Islet precursor cell (in vitro differentiated cells): ENCODE measurements at regions not wholly inside any gene's neighbourhood (a gene's known extent, or its start where the extent isn't known, plus 50 kb on each side); places are given as distances from the start of the nearest gene placed in this dataset.
"Not testable (repeated sequence)": the region's sequence is repeated elsewhere in the genome, so short reads cannot be mapped to it uniquely, and the experiment has no call there.

Experiments used
- DNase-seq: peaks from one replicate; pipeline ENCODE4 v3.0.0-alpha.2; 2018

DNA sequence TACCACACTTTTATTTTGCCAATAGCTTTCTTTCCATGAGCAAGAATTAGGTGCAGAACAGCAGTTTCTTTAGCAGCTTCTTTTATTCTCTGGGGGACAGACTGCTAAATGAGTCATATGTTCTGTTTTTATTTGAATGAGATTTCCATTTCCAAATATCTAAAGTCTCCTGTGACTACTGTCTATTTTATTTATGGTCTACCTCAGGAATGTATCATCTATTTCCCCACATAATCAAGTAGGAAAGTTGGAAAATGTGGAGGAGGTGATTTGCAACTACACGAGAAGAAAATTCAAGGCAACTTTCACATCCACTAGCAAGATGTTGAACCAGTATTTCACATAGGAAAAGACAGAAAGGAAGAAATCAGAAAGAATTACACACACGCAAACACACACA lies 139.9 kb upstream of the MEX3C start:
- no peak for DNase-seq

GRCh38 chr18:51339856-51340255 lies 142.4 kb upstream of the MEX3C start:
- no peak for DNase-seq

DNA sequence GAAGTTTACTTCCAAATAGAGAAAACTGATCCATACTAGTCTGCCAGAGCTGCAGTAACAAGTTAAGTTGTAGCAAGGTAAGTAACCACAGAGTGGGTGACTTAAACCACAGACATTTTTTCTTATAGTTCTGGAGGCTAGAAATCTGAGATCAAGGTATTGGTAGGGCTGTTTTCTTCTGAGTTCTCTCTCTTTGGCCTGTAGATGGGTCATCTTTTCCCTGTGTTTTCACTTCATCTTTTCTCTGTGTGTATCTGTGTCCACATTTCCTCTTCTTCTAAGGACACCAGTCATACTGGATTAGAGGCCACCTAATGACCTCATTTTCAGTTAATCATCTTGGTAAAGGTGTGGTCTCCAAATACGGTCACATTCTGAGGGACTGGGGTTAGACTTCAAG lies 142.9 kb upstream of the MEX3C start:
- no peak for DNase-seq

DNA sequence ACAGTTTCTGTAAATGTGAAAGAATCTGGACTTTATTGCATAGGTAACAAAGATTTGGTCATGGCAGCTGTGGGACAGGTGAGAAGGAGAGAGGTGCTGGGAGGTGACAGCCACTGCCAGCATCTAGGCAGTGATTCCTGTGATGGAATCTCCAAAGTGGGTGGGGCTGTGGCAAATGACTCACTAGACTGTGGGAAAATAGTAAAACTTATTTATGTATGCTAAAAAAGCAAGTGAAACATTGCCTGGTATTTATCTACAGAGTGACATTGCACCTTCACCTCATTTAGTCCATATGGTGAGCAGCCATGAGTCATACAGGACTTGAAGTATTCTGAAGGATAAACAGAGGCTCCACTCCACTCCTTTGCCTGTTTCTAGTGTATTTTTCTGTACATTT lies 145.3 kb upstream of the MEX3C start:
- DNase-seq = no peak

- no peak for DNase-seq
These were observed 148.4 kb upstream of the MEX3C start for GRCh38 chr18:51345848-51346391.

DNA sequence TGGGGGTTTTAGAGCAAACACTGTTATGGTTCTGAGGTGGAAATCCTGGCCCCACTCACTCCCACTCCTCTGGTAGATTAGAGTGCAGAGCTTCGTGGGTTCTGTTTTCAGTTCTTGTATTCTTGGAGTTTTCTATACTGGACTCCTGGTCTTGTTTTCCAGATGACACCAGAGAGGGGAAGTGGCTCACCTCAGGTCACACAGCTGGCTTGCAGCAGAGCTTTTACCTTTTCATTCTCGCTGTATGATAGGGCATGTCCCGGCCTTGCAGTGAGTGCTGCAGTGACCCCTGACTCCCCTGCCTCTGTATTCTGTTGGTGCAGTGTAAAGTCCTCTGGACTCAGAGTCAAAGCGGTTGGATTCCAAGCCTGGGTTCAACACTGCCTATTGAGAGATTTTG lies 148.9 kb upstream of the MEX3C start:
- DNase-seq = no peak

DNA sequence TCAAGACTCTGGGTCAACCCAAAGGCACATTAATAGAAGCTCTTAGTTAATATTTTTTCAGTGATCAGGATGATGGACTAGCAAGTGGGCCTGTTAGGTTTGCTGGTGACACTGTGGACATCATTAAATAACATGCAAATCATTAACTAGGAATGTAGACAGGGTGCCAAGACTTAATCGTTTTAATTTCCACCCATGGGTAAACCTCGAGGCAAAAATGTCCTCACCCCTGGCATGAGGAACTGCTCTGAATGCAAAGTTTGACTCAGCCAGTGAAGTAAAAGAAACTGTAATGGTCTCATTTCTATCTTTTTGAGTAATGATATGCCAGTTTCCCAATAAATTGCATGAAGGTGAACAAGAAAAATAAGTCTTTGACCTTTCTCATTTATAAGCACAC lies 152.6 kb upstream of the MEX3C start:
- DNase-seq = no peak

DNA sequence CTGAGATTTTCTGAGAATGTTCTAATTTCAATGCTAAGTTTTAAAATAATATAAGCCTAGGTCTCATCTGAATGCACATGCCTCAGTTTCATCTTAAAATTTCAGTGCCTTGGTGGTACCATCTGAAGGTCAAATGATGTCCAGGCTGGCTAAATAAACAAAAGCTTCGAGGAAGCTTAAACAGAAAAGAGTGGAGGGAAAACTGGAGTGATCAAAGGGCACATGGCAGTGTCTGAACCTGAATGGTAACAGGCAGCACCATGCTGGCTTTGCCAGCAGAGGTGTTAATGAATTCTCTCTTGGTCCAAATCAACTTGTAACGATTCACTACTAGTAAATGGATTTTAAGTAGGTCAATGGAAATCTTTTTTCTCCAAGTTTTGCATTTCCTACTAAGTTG lies 158.4 kb upstream of the MEX3C start:
- DNase-seq = no peak

DNA sequence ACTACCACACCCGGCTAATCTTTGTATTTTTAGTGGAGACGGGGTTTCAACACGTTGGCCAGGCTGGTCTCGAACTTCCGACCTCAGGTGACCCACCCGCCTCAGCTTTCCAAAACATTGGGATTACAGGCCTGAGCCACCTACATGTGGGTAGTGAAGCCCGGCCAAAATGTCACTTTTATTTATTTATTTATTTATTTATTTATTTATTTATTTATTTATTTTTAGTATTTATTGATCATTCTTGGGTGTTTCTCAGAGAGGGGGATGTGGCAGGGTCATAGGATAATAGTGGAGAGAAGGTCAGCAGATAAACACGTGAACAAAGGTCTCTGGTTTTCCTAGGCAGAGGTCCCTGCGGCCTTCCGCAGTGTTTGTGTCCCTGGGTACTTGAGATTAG lies 162.8 kb upstream of the MEX3C start:
- not testable (repeated sequence) for DNase-seq

GRCh38 chr18:51361130-51361860 lies 163.8 kb upstream of the MEX3C start:
- no peak for DNase-seq

DNA sequence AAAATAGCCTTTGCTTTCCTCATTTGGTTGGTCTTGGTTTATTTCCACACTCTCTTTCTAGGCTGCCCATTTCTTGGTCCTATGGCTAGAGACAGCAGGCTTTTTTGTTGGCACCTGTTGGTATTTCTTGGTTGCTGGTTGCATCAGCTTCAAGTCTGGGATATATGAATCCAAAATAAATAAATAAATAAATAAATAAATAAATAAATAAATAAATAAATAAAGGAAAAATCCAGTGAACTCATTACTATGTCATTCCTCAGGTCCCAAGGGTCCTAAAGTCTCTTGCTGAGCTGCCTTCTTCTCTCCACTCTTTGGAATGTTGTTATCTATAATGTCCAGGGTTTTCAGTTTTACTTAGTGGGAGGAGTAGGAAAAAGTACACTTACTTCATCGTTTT lies 165.9 kb upstream of the MEX3C start:
- no peak for DNase-seq

DNA sequence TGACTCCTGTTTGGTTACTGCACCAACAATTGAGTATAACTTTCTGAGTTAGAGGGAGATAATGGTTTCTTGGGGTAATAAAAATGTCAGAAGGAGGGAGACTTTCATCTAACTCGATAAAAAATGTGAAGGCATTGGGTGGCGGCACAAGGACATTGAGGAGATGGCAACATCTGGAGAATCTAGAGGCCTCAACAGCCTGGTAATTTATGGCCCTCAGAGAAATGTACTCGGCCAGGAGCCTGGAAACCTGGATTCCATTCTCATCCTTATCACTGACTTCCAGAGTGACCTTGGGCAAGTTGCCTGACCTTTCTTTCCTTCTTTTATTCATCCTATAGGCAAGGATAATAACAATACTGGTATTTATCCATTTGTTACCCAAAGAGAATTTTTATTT lies 173.5 kb upstream of the MEX3C start:
- DNase-seq = no peak

DNA sequence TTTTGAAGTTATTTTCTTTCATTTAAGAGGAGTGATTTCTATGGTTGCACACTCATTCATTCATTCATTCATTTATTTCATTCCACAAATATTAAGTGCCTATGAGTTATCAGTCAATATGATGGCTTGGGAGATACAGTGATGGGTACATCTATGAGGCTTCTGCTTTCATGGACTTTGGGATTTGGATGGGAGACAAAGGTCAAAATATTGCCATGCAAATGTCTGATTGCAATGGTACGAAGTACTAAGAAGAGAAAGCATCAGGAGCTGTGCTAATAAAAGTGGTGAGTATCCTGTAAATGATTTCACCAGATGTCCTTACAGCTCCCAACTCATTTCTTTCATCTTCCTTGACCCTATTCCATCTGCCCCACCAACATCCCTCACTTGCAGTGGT lies 174.4 kb upstream of the MEX3C start:
- DNase-seq = no peak

GRCh38 chr18:51382081-51382480 lies 184.6 kb upstream of the MEX3C start:
- no peak for DNase-seq

DNA sequence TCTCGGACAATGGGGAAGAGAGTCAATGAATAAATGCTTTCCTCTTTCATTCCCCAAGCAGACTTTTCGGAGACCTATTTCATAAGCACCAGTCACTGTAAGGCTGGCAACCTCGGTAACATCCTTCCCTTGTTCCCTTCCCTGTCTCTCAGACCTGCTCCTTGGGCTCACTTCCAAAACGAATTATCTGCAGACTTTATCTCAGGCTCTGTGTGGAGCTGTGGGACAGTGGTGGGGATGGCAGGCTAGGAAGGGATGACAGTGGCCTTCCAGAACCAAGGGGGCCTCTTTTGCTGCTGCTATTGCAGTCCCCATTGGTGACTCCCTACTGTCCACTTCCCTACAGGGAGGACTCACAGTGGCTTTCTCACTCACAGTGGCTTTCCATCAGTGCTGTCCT lies 185.6 kb upstream of the MEX3C start:
- DNase-seq = no peak

GRCh38 chr18:51383711-51384110 lies 186.2 kb upstream of the MEX3C start:
- no peak for DNase-seq

GRCh38 chr18:51385270-51385669 lies 187.8 kb upstream of the MEX3C start:
- DNase-seq = no peak

DNA sequence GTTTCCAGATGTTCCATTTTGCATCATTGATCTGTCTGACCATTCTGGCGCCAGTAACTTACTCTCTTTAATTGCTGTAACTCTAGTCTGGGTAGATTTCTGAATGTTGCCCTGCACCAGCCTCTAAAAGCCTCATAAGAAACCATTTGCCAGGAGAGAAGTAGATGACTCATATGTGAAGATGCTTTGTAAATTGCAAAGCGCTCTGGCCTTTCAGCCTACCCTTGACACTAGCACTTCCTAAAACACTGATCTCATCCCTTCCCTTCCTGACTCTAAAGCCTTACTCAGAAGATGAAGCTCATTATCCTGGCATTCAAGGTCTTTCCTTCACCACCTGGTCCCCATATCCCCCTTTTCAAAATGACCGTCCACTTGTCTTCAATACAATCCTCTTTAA lies 193.2 kb upstream of the MEX3C start:
- DNase-seq = peak; percentile 86

DNA sequence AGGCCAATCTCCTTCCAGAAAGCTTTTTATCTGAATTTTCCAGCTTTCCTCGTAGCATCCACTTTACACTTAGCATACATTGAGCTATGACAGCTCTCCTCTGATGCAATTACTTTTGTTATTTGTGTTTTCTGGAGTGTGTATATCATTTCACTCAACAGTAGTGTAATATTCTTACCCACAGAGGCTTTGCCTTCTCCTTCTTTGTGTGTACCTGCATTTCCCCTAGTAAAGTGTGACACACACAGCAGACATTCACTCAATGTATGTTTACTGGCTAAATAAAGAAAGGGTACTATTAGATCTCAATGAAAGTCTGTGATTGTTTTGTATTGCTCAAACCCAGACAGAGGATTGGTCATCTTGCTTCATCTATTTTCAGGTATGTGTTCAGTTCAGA lies 193.7 kb upstream of the MEX3C start:
- no peak for DNase-seq

DNA sequence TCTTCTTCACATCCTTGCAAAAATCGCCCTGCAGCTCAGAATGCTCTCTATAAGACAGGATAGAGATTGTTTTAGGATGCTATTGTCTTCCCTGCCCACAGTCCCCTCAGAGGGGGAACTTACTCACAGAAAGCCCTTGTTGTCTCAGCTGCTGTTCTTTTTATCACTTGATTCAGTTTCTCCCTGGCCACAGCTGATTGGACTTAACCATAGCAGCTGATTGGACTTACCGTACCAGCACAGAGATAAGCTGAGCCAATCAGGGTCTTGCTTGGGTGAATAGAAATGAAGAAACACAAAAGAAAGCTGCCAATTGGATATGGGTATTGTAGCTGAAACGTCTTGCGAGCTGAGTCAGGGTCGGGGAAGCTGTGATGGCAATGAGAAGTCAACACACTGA lies 194.2 kb upstream of the MEX3C start:
- peak; percentile 55 for DNase-seq

GRCh38 chr18:51397347-51397962 lies 200.0 kb upstream of the MEX3C start:
- no peak for DNase-seq

- no peak for DNase-seq
These were observed 200.6 kb upstream of the MEX3C start for GRCh38 chr18:51398104-51398503.

DNA sequence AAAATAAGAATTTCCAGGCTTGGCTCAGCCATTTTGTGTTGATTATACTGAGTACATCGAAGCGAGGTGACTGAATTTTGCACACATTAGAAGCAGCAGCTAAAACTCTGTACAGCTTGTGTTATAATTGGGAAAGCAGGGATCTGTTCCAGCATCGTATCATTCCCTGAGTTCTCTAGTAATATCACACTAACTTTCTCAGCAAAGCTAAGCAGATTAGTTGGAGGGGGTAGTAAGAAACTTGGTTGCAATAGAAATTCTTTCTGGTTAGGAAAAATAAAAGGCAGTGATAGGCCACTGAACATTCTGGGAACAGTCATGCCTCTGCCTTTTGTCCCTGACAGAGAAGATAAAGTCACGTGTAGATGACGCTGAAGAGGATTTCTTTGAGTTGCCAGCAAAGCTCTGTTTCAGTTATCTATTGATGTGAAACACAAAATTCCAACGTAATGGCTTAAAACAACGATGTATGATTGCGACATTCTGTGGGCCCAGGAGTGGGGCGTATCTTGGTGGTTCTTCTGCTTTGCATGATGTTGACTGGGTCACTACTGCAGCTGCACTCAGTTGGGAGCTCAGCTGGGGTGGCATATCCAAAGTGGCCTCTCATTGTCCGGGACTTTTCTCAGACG lies 202.1 kb upstream of the MEX3C start:
- DNase-seq = no peak

DNA sequence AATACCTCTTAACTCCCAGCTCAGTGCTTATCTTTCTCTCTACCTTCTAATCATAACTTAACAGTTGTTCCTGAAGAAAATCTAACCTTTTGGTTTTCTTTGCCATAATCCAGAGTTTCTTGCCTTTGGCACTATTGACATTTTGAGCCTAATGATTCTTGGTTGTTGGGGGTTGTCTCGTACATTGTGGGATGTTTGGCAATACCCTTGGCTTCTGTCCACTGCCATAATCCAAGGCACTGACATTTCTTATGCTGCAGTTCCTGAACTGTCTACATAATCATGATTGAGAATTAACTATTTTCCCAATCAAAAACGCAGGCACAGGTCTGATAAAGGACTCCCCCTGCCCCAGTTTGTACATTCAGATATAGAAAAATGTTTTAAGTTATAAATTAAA lies 203.2 kb upstream of the MEX3C start:
- no peak for DNase-seq
